Vagina (tissue), 2 donors: ENCODE measurements at regions not wholly inside any gene's neighbourhood (a gene's known extent, or its start where the extent isn't known, plus 50 kb on each side); places are given as distances from the start of the nearest gene placed in this dataset.

Source experiments
- POLR2A ChIP-seq, 2 donors: fragments of 450-650 bp; IDR thresholded peaks; one replicate each; pipeline ENCODE4 v1.6.1; 2017; ENCODE audit warnings: antibody characterized with exemption in 2 of 2, mild to moderate bottlenecking in 2 of 2, moderate library complexity in 2 of 2
- TF ChIP-seq, protein P1 (sequence below), 3 experiments: fragments of 450-650 bp in 2 of 3; fragments of 200-600 bp in 1 of 3; sonication (generic) in 1 of 3; IDR thresholded peaks; one replicate each; pipeline ENCODE4 v1.5.1; 2017 to 2019; ENCODE audit warnings: antibody characterized with exemption in 3 of 3, mild to moderate bottlenecking in 2 of 3, moderate library complexity in 2 of 3

GRCh38 chr2:121019071-121019470 lies 265.9 kb downstream of the TFCP2L1 start:
- TF ChIP-seq, protein P1, sequence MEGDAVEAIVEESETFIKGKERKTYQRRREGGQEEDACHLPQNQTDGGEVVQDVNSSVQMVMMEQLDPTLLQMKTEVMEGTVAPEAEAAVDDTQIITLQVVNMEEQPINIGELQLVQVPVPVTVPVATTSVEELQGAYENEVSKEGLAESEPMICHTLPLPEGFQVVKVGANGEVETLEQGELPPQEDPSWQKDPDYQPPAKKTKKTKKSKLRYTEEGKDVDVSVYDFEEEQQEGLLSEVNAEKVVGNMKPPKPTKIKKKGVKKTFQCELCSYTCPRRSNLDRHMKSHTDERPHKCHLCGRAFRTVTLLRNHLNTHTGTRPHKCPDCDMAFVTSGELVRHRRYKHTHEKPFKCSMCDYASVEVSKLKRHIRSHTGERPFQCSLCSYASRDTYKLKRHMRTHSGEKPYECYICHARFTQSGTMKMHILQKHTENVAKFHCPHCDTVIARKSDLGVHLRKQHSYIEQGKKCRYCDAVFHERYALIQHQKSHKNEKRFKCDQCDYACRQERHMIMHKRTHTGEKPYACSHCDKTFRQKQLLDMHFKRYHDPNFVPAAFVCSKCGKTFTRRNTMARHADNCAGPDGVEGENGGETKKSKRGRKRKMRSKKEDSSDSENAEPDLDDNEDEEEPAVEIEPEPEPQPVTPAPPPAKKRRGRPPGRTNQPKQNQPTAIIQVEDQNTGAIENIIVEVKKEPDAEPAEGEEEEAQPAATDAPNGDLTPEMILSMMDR (IDR thresholded peaks at IDR 0.05) = no peak
- TF ChIP-seq POLR2A (IDR thresholded peaks at IDR 0.05) = no peak
